GM12878 (cell line): ENCODE measurements at regions not wholly inside any gene's neighbourhood (a gene's known extent, or its start where the extent isn't known, plus 50 kb on each side); places are given as distances from the start of the nearest gene placed in this dataset.

Source experiments
- ATAC-seq: fragments of 200-7000 bp; cut with Tn5 transposase; 3 replicates; pipeline ENCODE4 v1.9.1; 2020; ENCODE audit warnings: mild to moderate bottlenecking, moderate library complexity
- BruUV-seq: library from RNA; stranded (reverse); fragments of 400-500 nt; replicated peaks from 2 replicates; lab custom pipeline; 2021; lab: Mats Ljungman, UMichigan
- CTCF ChIA-PET: fragments of 300-600 bp; sonication (Branson Sonifier 250); formaldehyde crosslinking; extraction: SDS; loops from one replicate; lab custom pipeline; 2021; ENCODE audit warnings: inconsistent platforms; lab: Yijun Ruan, JAX
- POLR2A ChIA-PET: fragments of 350-600 bp; formaldehyde crosslinking; extraction: SDS; loops from one replicate; lab custom pipeline; 2021; ENCODE audit warnings: inconsistent platforms; lab: Charles Lee
- RAD21 ChIA-PET: fragments of 300-600 bp; sonication (Branson Sonifier 250); formaldehyde crosslinking; loops from one replicate; lab custom pipeline; 2023; ENCODE audit warnings: antibody characterized with exemption; ENCODE audit not compliant: unreplicated experiment; lab: Charles Lee
- SMC1A ChIA-PET: fragments of 300-600 bp; sonication (Branson Sonifier 250); formaldehyde crosslinking; loops from one replicate; lab custom pipeline; 2023; ENCODE audit not compliant: unreplicated experiment, uncharacterized antibody; lab: Charles Lee
- DNase-seq: peaks from one replicate; pipeline ENCODE4 v3.0.0-alpha.2; 2011; ENCODE audit warnings: low read depth, low spot score
- FAIRE-seq: peaks from 3 replicates; lab custom pipeline; 2011; peaks lifted over from hg19 to GRCh38; lab: Jason Lieb, UNC
- H2AFZ ChIP-seq: 2 replicates; pipeline ENCODE4 v1.6.0; 2011; ENCODE audit warnings: low read depth, low read length, control low read depth; ENCODE audit not compliant: control insufficient read depth
- H3K27ac ChIP-seq: 2 replicates; pipeline ENCODE4 v1.5.1; 2011; ENCODE audit warnings: control low read depth; ENCODE audit not compliant: control insufficient read depth, insufficient read depth
- H3K27me3 ChIP-seq, 2 experiments: replicated peaks in 1 of 2; 2 replicates each; pipeline versions ENCODE4 v1.6.0 to v1.6.1; 2011; ENCODE audit warnings: low read length in 1 of 2; ENCODE audit not compliant: control insufficient read depth in 2 of 2, insufficient read depth in 2 of 2
- H3K36me3 ChIP-seq, 2 experiments: 2 replicates each; pipeline ENCODE4 v1.5.1; 2011; ENCODE audit warnings: low read length in 1 of 2; ENCODE audit not compliant: control insufficient read depth in 2 of 2, insufficient read depth in 2 of 2
- H3K4me1 ChIP-seq: 2 replicates; pipeline ENCODE4 v1.6.1; 2011; ENCODE audit warnings: mild to moderate bottlenecking, low read length, moderate library complexity, mixed read lengths; ENCODE audit not compliant: control insufficient read depth, insufficient read depth
- H3K4me2 ChIP-seq: 2 replicates; pipeline ENCODE4 v1.6.0; 2011; ENCODE audit warnings: control low read depth; ENCODE audit not compliant: control insufficient read depth, insufficient read depth
- H3K4me3 ChIP-seq: fragments of 200-600 bp; sonication (generic); 2 replicates; pipeline ENCODE4 v1.5.1; 2016
- H3K79me2 ChIP-seq: 2 replicates; pipeline ENCODE4 v1.6.0; 2011; ENCODE audit warnings: low read length; ENCODE audit not compliant: control insufficient read depth, insufficient read depth
- H3K9ac ChIP-seq: 2 replicates; pipeline ENCODE4 v1.8.0; 2011; ENCODE audit warnings: low read length, control low read depth, mixed read lengths; ENCODE audit not compliant: control insufficient read depth, insufficient read depth
- H3K9me3 ChIP-seq: replicated peaks from 3 replicates; pipeline ENCODE4 v1.5.1; 2011; ENCODE audit warnings: mild to moderate bottlenecking, low read length; ENCODE audit not compliant: control insufficient read depth, insufficient read depth
- H4K20me1 ChIP-seq: 2 replicates; pipeline ENCODE4 v1.6.0; 2011; ENCODE audit not compliant: control insufficient read depth, insufficient read depth
- HDAC2 ChIP-seq: fragments of 200-600 bp; sonication (generic); IDR thresholded peaks from 2 replicates; pipeline ENCODE4 v1.6.1; 2017
- HDGF ChIP-seq: fragments of 450-650 bp; IDR thresholded peaks from 2 replicates; pipeline ENCODE4 v1.6.1; 2016; ENCODE audit warnings: antibody characterized with exemption
- PML ChIP-seq: IDR thresholded peaks from 2 replicates; pipeline ENCODE4 v1.6.1; 2012; ENCODE audit warnings: low read length, inconsistent platforms
- RELB ChIP-seq: fragments of 450-650 bp; IDR thresholded peaks from 2 replicates; pipeline ENCODE4 v1.6.1; 2017; ENCODE audit warnings: low read depth, mild to moderate bottlenecking, moderate library complexity
- SREBF1 ChIP-seq: IDR thresholded peaks from 2 replicates; pipeline ENCODE4 v1.6.1; 2012; ENCODE audit warnings: mild to moderate bottlenecking, low read length
- ZNF592 ChIP-seq: fragments of 450-650 bp; IDR thresholded peaks from 2 replicates; pipeline ENCODE4 v1.6.1; 2017; ENCODE audit warnings: mild to moderate bottlenecking, moderate library complexity
- WGBS: methylation state at CpG from one replicate; pipeline ENCODE4 v1.1.6; 2016; ENCODE audit warnings: low lambda C conversion rate; ENCODE audit not compliant: insufficient replicate concordance, insufficient coverage; ENCODE audit errors: missing lambda C conversion rate; 5-methylcytosine and 5-hydroxymethylcytosine counted together
- in situ Hi-C: fragments of 300-500 bp; cut with MboI; formaldehyde crosslinking; loops from 9 replicates; pipeline ENCODE4 v1.14.3; 2018; ENCODE audit warnings: mixed read lengths
- intact Hi-C: fragments of 100-400 bp; cut with micrococcal nuclease; formaldehyde crosslinking; loops from one replicate; pipeline ENCODE4 v1.14.2; 2022; ENCODE audit not compliant: unreplicated experiment

- TF ChIP-seq ZNF592 (no peak), PML (no peak), HDAC2 (no peak)
Measured at GRCh38 chr5:4857761-4858160, 282.4 kb upstream of the ADAMTS16 start (continued).

GRCh38 chr5:4859500-4860235 lies 280.5 kb upstream of the ADAMTS16 start:
- ChIA-PET SMC1A (no interaction called here), RAD21 (no interaction called here), CTCF (interaction anchor here (1.0 kb wide), 1 partner anchor 8 kb away, joined by 5 read pairs; no protein-coding TSS in a partner anchor), POLR2A (no interaction called here)
- DNase-seq = no peak
- Histone ChIP-seq H3K27ac (no peak overlapping the region), H2AFZ (no peak overlapping the region), H3K9me3 (no peaks in the 10 kb centered on the region), H3K4me1 (no peaks in the 10 kb centered on the region), H3K36me3 (no peaks in the 10 kb centered on the region), H3K79me2 (no peaks in the 10 kb centered on the region), H4K20me1 (no peaks in the 10 kb centered on the region), H3K4me2 (no peak overlapping the region), H3K27me3 (no peaks in the 10 kb centered on the region), H3K9ac (no peak overlapping the region), H3K4me3 (no peak overlapping the region)
- intact Hi-C loops = no loop called here
- BruUV-seq = no TSS peak
- in situ Hi-C loops = no loop called here
- no peak for FAIRE-seq
- TF ChIP-seq RELB = no peak
- no peak for TF ChIP-seq SREBF1
- no peak for TF ChIP-seq HDGF
- WGBS = 50% methylated on average over 2 of the region's 2 CpGs
- ATAC-seq = no peak
